ENCODE measurements at regions not wholly inside any gene's neighbourhood (a gene's known extent, or its start where the extent isn't known, plus 50 kb on each side); places are given as distances from the start of the nearest gene placed in this dataset.
A peak's percentile ranks its signal among the peaks of the same experiment; 100 is the strongest.
"Not testable (repeated sequence)": the region's sequence is repeated elsewhere in the genome, so short reads cannot be mapped to it uniquely, and the experiment has no call there.

- DNase-seq, result peak; percentile 38
Observed at GRCh38 chr3:153624310-153625030, 462.4 kb downstream of the RAP2B start.

- DNase-seq, result peak; percentile 45
Observed at GRCh38 chr3:153625506-153625905, 463.5 kb downstream of the RAP2B start.

- DNase-seq, result no peak
Observed at GRCh38 chr3:153626158-153626557, 464.1 kb downstream of the RAP2B start.

- DNase-seq, result no peak
Observed at GRCh38 chr3:153628591-153628990, 466.6 kb downstream of the RAP2B start.

GRCh38 chr3:153629148-153629547 is 467.1 kb downstream of the RAP2B start:
- DNase-seq, result no peak

- DNase-seq, result no peak
Observed at GRCh38 chr3:153631102-153631501, 469.1 kb downstream of the RAP2B start.

GRCh38 chr3:153631664-153632063 is 469.6 kb downstream of the RAP2B start:
- DNase-seq, result no peak

- DNase-seq, result peak; percentile 20
Observed at GRCh38 chr3:153633407-153633806, 471.4 kb downstream of the RAP2B start.

GRCh38 chr3:153634683-153635082 is 472.7 kb downstream of the RAP2B start:
- DNase-seq, result no peak

- DNase-seq, result peak; percentile 18
Observed at GRCh38 chr3:153639631-153640030, 477.6 kb downstream of the RAP2B start.

- DNase-seq, result peak; percentile 93
Observed at GRCh38 chr3:153640689-153641665, 479.0 kb downstream of the RAP2B start.

GRCh38 chr3:153642576-153642975 is 478.6 kb upstream of the ARHGEF26 start:
- DNase-seq, result not testable (repeated sequence)

- not testable (repeated sequence) for DNase-seq
Observed at GRCh38 chr3:153643471-153643870, 477.7 kb upstream of the ARHGEF26 start.

GRCh38 chr3:153649286-153649839 is 471.8 kb upstream of the ARHGEF26 start:
- no peak for DNase-seq

GRCh38 chr3:153652076-153652475 is 469.1 kb upstream of the ARHGEF26 start:
- DNase-seq, result no peak

- DNase-seq, result no peak
Observed at GRCh38 chr3:153657046-153657445, 464.1 kb upstream of the ARHGEF26 start.

- DNase-seq, result no peak
Observed at GRCh38 chr3:153657461-153657860, 463.7 kb upstream of the ARHGEF26 start.

GRCh38 chr3:153658136-153658535 is 463.1 kb upstream of the ARHGEF26 start:
- no peak for DNase-seq

- DNase-seq, result no peak
Observed at GRCh38 chr3:153666991-153667740, 454.0 kb upstream of the ARHGEF26 start.

- no peak for DNase-seq
Observed at GRCh38 chr3:153669527-153669926, 451.7 kb upstream of the ARHGEF26 start.

- DNase-seq, result no peak
Observed at GRCh38 chr3:153670577-153670976, 450.6 kb upstream of the ARHGEF26 start.

GRCh38 chr3:153673853-153674252 is 447.3 kb upstream of the ARHGEF26 start:
- DNase-seq, result no peak

GRCh38 chr3:153679714-153680113 is 441.5 kb upstream of the ARHGEF26 start:
- DNase-seq, result peak; percentile 10

Measured in NCI-H69 (cell line).